ENCODE measurements at regions not wholly inside any gene's neighbourhood (a gene's known extent, or its start where the extent isn't known, plus 50 kb on each side); places are given as distances from the start of the nearest gene placed in this dataset.

DNA sequence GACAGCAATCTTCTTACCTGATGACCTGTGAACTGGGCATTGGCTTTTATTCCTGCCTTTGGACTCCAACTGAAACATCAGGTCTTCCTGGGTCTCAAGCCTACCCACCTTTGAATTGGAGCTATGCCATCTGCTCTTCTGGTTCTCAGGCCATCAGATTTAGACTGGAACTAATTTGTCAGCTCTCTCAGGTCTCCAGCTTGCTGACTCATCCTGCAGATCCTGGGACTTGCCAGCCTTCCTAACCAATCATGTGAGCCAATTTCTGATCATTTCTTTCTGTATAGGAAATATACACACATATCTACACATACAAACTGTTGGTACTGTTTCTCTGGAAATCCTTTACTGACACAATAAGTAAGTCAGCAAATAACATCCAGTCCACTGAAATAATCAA is 65.3 kb upstream of the TSPAN8 start:
- no peak overlapping the region for H3K27ac ChIP-seq
- H2AFZ ChIP-seq = no peak overlapping the region
- H3K79me2 ChIP-seq (ENCODE audit: low read depth) = no peaks in the 10 kb centered on the region
- H3K4me3 ChIP-seq = no peak overlapping the region
- no peaks in the 10 kb centered on the region for H4K20me1 ChIP-seq (ENCODE audit: insufficient read depth)
- H3K9me2 ChIP-seq (ENCODE audit: insufficient read depth) = no peaks in the 10 kb centered on the region
- DNase-seq = no peak
- H3K9me3 ChIP-seq (ENCODE audit: insufficient read depth, low read depth) = no peaks in the 10 kb centered on the region
- H3K4me2 ChIP-seq = no peak overlapping the region
- H3K36me3 ChIP-seq (ENCODE audit: low read depth) = no peaks in the 10 kb centered on the region
- CTCF ChIA-PET = no interaction called here
- BruUV-seq (replicated peaks) = no TSS peak
- intact Hi-C loops (cut with micrococcal nuclease; ENCODE audit: unreplicated experiment) = no loop called here
- TF ChIP-seq EZH2 (IDR thresholded peaks at IDR 0.05; ENCODE audit: low read depth) = no peak
- no peak for TF ChIP-seq CTCF (conservative IDR thresholded peaks at IDR 0.05)
- no peaks in the 10 kb centered on the region for H3K27me3 ChIP-seq (ENCODE audit: insufficient read depth, low read depth)
- POLR2A ChIA-PET (ENCODE audit: unreplicated experiment) = no interaction called here
- H3F3A ChIP-seq (ENCODE audit: insufficient read depth, low read depth) = no peaks in the 10 kb centered on the region
- H3K4me1 ChIP-seq (replicated peaks; ENCODE audit: insufficient read depth) = no peaks in the 10 kb centered on the region

DNA sequence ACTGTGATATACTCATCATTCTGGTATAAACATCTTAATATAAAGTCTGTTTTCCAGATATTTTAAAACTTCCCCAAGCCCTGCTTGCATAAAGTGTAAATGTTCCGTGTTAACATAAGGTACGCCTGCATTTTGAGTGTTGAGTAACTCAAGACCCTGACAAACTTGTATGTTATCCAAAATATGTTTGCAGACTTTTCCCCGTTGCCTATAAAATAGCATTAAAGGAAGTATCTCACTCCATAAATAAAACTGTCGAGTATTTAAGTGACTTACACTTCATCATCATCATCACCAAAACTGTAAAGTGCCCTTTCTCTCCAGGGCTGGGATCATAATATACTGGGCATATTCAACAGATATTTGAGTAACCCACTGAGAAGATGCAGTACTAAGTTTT is 64.6 kb upstream of the TSPAN8 start:
- Histone ChIP-seq H4K20me1 (ENCODE audit: insufficient read depth) (no peaks in the 10 kb centered on the region), H3K4me1 (replicated peaks; ENCODE audit: insufficient read depth) (no peaks in the 10 kb centered on the region), H3K9me3 (ENCODE audit: insufficient read depth, low read depth) (no peaks in the 10 kb centered on the region), H2AFZ (no peak overlapping the region), H3F3A (ENCODE audit: insufficient read depth, low read depth) (no peaks in the 10 kb centered on the region), H3K27ac (no peak overlapping the region), H3K9me2 (ENCODE audit: insufficient read depth) (no peaks in the 10 kb centered on the region), H3K4me2 (no peak overlapping the region), H3K4me3 (no peak overlapping the region), H3K27me3 (ENCODE audit: insufficient read depth, low read depth) (no peaks in the 10 kb centered on the region), H3K36me3 (ENCODE audit: low read depth) (no peaks in the 10 kb centered on the region), H3K79me2 (ENCODE audit: low read depth) (no peaks in the 10 kb centered on the region)
- CTCF ChIA-PET = no interaction called here
- no peak for TF ChIP-seq CTCF (conservative IDR thresholded peaks at IDR 0.05)
- TF ChIP-seq EZH2 (IDR thresholded peaks at IDR 0.05; ENCODE audit: low read depth) = no peak
- intact Hi-C loops (cut with micrococcal nuclease; ENCODE audit: unreplicated experiment) = no loop called here
- POLR2A ChIA-PET (ENCODE audit: unreplicated experiment) = interaction anchor here (0.7 kb wide), 1 partner anchor 248 kb away, joined by 3 read pairs; no protein-coding TSS in a partner anchor
- no TSS peak for BruUV-seq (replicated peaks)
- DNase-seq = no peak

- H4K20me1 ChIP-seq (ENCODE audit: insufficient read depth) = no peaks in the 10 kb centered on the region
- no peak overlapping the region for H3K27ac ChIP-seq
- no peak overlapping the region for H3K4me3 ChIP-seq
- H3K79me2 ChIP-seq (ENCODE audit: low read depth) = no peaks in the 10 kb centered on the region
- TF ChIP-seq EZH2 (IDR thresholded peaks at IDR 0.05; ENCODE audit: low read depth) (no peak), CTCF (conservative IDR thresholded peaks at IDR 0.05) (no peak)
- no TSS peak for BruUV-seq (replicated peaks)
- POLR2A ChIA-PET (ENCODE audit: unreplicated experiment) = no interaction called here
- intact Hi-C loops (cut with micrococcal nuclease; ENCODE audit: unreplicated experiment) = no loop called here
- no peaks in the 10 kb centered on the region for H3K27me3 ChIP-seq (ENCODE audit: insufficient read depth, low read depth)
- H3K36me3 ChIP-seq (ENCODE audit: low read depth) = no peaks in the 10 kb centered on the region
- no peaks in the 10 kb centered on the region for H3F3A ChIP-seq (ENCODE audit: insufficient read depth, low read depth)
- no peak for DNase-seq
- H3K9me2 ChIP-seq (ENCODE audit: insufficient read depth) = no peaks in the 10 kb centered on the region
- H3K4me1 ChIP-seq (replicated peaks; ENCODE audit: insufficient read depth) = no peaks in the 10 kb centered on the region
- no peaks in the 10 kb centered on the region for H3K9me3 ChIP-seq (ENCODE audit: insufficient read depth, low read depth)
- CTCF ChIA-PET = no interaction called here
- H3K4me2 ChIP-seq = no peak overlapping the region
- H2AFZ ChIP-seq = no peak overlapping the region
Observed at GRCh38 chr12:71220260-71220659, 62.5 kb upstream of the TSPAN8 start.

All from PC-9 (cell line).